ENCODE measurements at regions not wholly inside any gene's neighbourhood (a gene's known extent, or its start where the extent isn't known, plus 50 kb on each side); places are given as distances from the start of the nearest gene placed in this dataset.

- TF ChIP-seq EZH2 (IDR thresholded peaks at IDR 0.05; ENCODE audit: low read depth) (no peak), CTCF (conservative IDR thresholded peaks at IDR 0.05) (no peak)
Observed at GRCh38 chr13:111458001-111458531, 137.6 kb downstream of the TEX29 start.

Measured in PC-9 (cell line).